ENCODE measurements at regions not wholly inside any gene's neighbourhood (a gene's known extent, or its start where the extent isn't known, plus 50 kb on each side); places are given as distances from the start of the nearest gene placed in this dataset.

DNA sequence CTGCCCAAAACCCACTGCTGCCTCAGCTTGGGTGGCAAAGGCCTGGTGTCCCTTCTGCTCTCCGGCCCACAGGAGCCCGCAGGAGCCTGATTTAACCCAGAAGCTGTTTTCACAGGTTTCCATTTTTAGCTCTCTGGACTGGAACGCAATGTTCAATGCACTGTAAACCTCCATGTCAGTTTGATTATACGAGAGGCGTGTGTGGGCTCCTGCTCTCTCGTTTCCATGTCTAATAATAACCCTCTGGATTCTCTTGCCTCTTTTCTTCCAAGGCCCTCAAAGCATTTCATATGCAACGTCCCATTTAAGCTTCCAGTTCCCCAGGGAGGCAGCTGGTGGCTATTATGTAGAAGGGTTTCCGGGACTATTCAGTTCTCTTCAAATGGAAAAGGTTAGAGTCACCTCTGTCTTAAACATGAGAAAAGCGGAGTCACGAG lies 161.1 kb downstream of the SUDS3 start:
- Histone ChIP-seq H2BK5ac (ENCODE audit: low read depth, low read length) (peak overlapping the region; percentile 96), H3K18ac (ENCODE audit: extremely low read depth, low read length) (peak overlapping the region; percentile 86; the same call in 1 of the 2 replicates), H3K27me3 (replicated peaks in 1 of 4; ENCODE audit: control insufficient read depth in 3 of 4, extremely low read depth in 1 of 4, insufficient read depth in 3 of 4, low read length in 3 of 4) (no peaks in the 10 kb centered on the region), H3K9me3 (ENCODE audit: insufficient read depth in 2 of 2, low read depth in 1 of 2, low read length in 1 of 2) (no peaks in the 10 kb centered on the region), H3K79me1 (ENCODE audit: low read depth, low read length) (no peaks in the 10 kb centered on the region), H3K9ac (replicated peaks in 1 of 4; ENCODE audit: extremely low read depth in 1 of 4, low read depth in 3 of 4, low read length in 3 of 4) (no peak overlapping the region), H3K36me3 (ENCODE audit: control insufficient read depth in 2 of 4, insufficient read depth in 4 of 4, low read length in 3 of 4) (no peaks in the 10 kb centered on the region), H2BK15ac (ENCODE audit: low read length) (no peak overlapping the region), H3K14ac (ENCODE audit: insufficient read length) (no peak overlapping the region), H3K23me2 (ENCODE audit: low read depth, low read length) (no peaks in the 10 kb centered on the region), H3K4me2 (ENCODE audit: insufficient read depth in 1 of 2, low read depth in 2 of 2, low read length in 2 of 2) (peak overlapping the region; percentile 23 to 43; a peak in 3 of 4 replicates), H4K8ac (ENCODE audit: extremely low read depth, insufficient read depth, low read length) (no peak overlapping the region), H3K4me3 (ENCODE audit: extremely low read depth in 1 of 4, insufficient read depth in 2 of 4, low read depth in 3 of 4, low read length in 4 of 4) (no peak overlapping the region), H4K20me1 (replicated peaks in 1 of 2; ENCODE audit: control insufficient read depth in 1 of 2, insufficient read depth in 2 of 2, low read length in 2 of 2) (no peaks in the 10 kb centered on the region), H3K23ac (ENCODE audit: insufficient read length) (no peak overlapping the region), H4K91ac (replicated peaks; ENCODE audit: insufficient read length, low read length) (peak overlapping the region; percentile 93), H2AK5ac (ENCODE audit: low read depth, low read length) (peak overlapping the region; percentile 24; the same call in 1 of the 2 replicates), H3K79me2 (ENCODE audit: control insufficient read depth in 1 of 2, insufficient read depth in 2 of 2, low read length in 2 of 2) (no peaks in the 10 kb centered on the region), H2AFZ (ENCODE audit: low read length) (no peak overlapping the region), H3K4me1 (replicated peaks in 1 of 4; ENCODE audit: control insufficient read depth in 3 of 4, insufficient read depth in 4 of 4, low read length in 3 of 4) (peaks cover 6 to 19% (median 12%) of the 10 kb centered on the region in 4 experiments), H4K5ac (ENCODE audit: insufficient read length, low read depth, low read length) (peak overlapping the region; percentile 55), H3K4ac (replicated peaks; ENCODE audit: insufficient read length, low read depth, low read length) (peak overlapping the region; percentile 54), H3K27ac (ENCODE audit: low read depth, low read length) (peak overlapping the region; percentile 27; the same call in 1 of the 2 replicates), H2BK12ac (ENCODE audit: low read depth, low read length) (peak overlapping the region; percentile 83), H2BK120ac (replicated peaks; ENCODE audit: low read depth, low read length) (peak overlapping the region; percentile 94), H3K56ac (replicated peaks; ENCODE audit: insufficient read length, low read depth, low read length) (peak overlapping the region; percentile 6), H2BK20ac (ENCODE audit: low read length) (peak overlapping the region; percentile 94)
- DNase-seq (ENCODE audit: low read depth in 1 of 2, low spot score in 2 of 2): no peak
- WGBS, 2 experiments (ENCODE audit: extremely low coverage in 1 of 2, insufficient coverage in 1 of 2, insufficient read length in 1 of 2, insufficient replicate concordance in 2 of 2, low coverage in 1 of 2, low lambda C conversion rate in 2 of 2, missing lambda C conversion rate in 1 of 2): 44% methylated on average over 10 of the region's 10 CpGs; no CpG with 5 or more reads in 1 of the 2 experiments
- FAIRE-seq: peak; percentile 52
- ChIA-PET POLR2A (ENCODE audit: partially characterized antibody) (interaction anchor here (0.9 to 2.1 kb wide), 5 partner anchors 9 to 65 kb away, joined by 3 to 6 read pairs (median 4); no protein-coding TSS in a partner anchor), CTCF (ENCODE audit: partially characterized antibody) (interaction anchor here (0.6 to 1.2 kb wide), 4 partner anchors 9 to 85 kb away, joined by 3 to 5 read pairs (median 4); no protein-coding TSS in a partner anchor)
- no peak for TF ChIP-seq CHD2 (IDR thresholded peaks at IDR 0.05; ENCODE audit: low read length)
